ENCODE measurements at regions not wholly inside any gene's neighbourhood (a gene's known extent, or its start where the extent isn't known, plus 50 kb on each side); places are given as distances from the start of the nearest gene placed in this dataset.

GRCh38 chr1:87938631-87939030 lies 610.0 kb downstream of the LMO4 start:
- H3K27ac Mint-ChIP-seq: no peak overlapping the region
- no peak overlapping the region for H3K4me3 Mint-ChIP-seq
- H3K4me1 Mint-ChIP-seq (ENCODE audit: low read depth): no peaks in the 10 kb centered on the region
- TF ChIP-seq CTCF (IDR thresholded peaks at IDR 0.05): no peak
- ATAC-seq (no peak), DNase-seq (no peak)
- ChIA-PET CTCF (no interaction called here), POLR2A (no interaction called here)
- H3K27me3 Mint-ChIP-seq: peaks cover 2% of the 10 kb centered on the region
- H3K9me3 Mint-ChIP-seq: no peaks in the 10 kb centered on the region
- H3K36me3 Mint-ChIP-seq (ENCODE audit: low read depth): no peaks in the 10 kb centered on the region
- intact Hi-C loops (cut with micrococcal nuclease): no loop called here

GRCh38 chr1:87939444-87939843 lies 610.8 kb downstream of the LMO4 start:
- intact Hi-C loops (cut with micrococcal nuclease): no loop called here
- no peak for TF ChIP-seq CTCF (IDR thresholded peaks at IDR 0.05)
- no peaks in the 10 kb centered on the region for H3K36me3 Mint-ChIP-seq (ENCODE audit: low read depth)
- H3K4me3 Mint-ChIP-seq: no peak overlapping the region
- CTCF ChIA-PET: no interaction called here
- H3K27me3 Mint-ChIP-seq: peaks cover 2% of the 10 kb centered on the region
- no peak for DNase-seq
- no peaks in the 10 kb centered on the region for H3K9me3 Mint-ChIP-seq
- no peaks in the 10 kb centered on the region for H3K4me1 Mint-ChIP-seq (ENCODE audit: low read depth)
- POLR2A ChIA-PET: no interaction called here
- H3K27ac Mint-ChIP-seq: no peak overlapping the region
- no peak for ATAC-seq

GRCh38 chr1:87940421-87940820 lies 611.7 kb downstream of the LMO4 start:
- Mint-ChIP-seq H3K9me3 (no peaks in the 10 kb centered on the region), H3K4me1 (ENCODE audit: low read depth) (no peaks in the 10 kb centered on the region), H3K27me3 (peaks cover 5% of the 10 kb centered on the region), H3K27ac (no peak overlapping the region), H3K4me3 (no peak overlapping the region), H3K36me3 (ENCODE audit: low read depth) (no peaks in the 10 kb centered on the region)
- ATAC-seq: no peak
- CTCF ChIA-PET: no interaction called here
- POLR2A ChIA-PET: no interaction called here
- intact Hi-C loops (cut with micrococcal nuclease): no loop called here
- DNase-seq: no peak
- TF ChIP-seq CTCF (IDR thresholded peaks at IDR 0.05): no peak

- Mint-ChIP-seq H3K27ac (no peak overlapping the region), H3K9me3 (no peaks in the 10 kb centered on the region), H3K4me1 (ENCODE audit: low read depth) (no peaks in the 10 kb centered on the region), H3K4me3 (no peak overlapping the region), H3K36me3 (ENCODE audit: low read depth) (no peaks in the 10 kb centered on the region), H3K27me3 (peaks cover 5% of the 10 kb centered on the region)
- intact Hi-C loops (cut with micrococcal nuclease): no loop called here
- POLR2A ChIA-PET: no interaction called here
- DNase-seq (no peak), ATAC-seq (no peak)
- TF ChIP-seq CTCF (IDR thresholded peaks at IDR 0.05): no peak
- CTCF ChIA-PET: interaction anchor here (0.6 to 2.1 kb wide), 3 partner anchors 12 to 648 kb away, joined by 3 to 10 read pairs (median 4); no protein-coding TSS in a partner anchor
These were observed 612.8 kb downstream of the LMO4 start for GRCh38 chr1:87941337-87941946.

- ATAC-seq: no peak
- POLR2A ChIA-PET: no interaction called here
- Mint-ChIP-seq H3K9me3 (no peaks in the 10 kb centered on the region), H3K4me3 (no peak overlapping the region), H3K36me3 (ENCODE audit: low read depth) (no peaks in the 10 kb centered on the region), H3K27me3 (peaks cover 3% of the 10 kb centered on the region), H3K4me1 (ENCODE audit: low read depth) (no peaks in the 10 kb centered on the region), H3K27ac (no peak overlapping the region)
- no peak for TF ChIP-seq CTCF (IDR thresholded peaks at IDR 0.05)
- CTCF ChIA-PET: interaction anchor here (1.0 to 2.1 kb wide), 2 partner anchors 11 to 649 kb away, joined by 4 to 10 read pairs; no protein-coding TSS in a partner anchor
- DNase-seq: no peak
- intact Hi-C loops (cut with micrococcal nuclease): no loop called here
These were observed 613.5 kb downstream of the LMO4 start for GRCh38 chr1:87942165-87942564.

Measured in activated CD8-positive, alpha-beta T cell treated with anti-CD3 and anti-CD28 coated beads for 36 hours (primary cell).